Choroid plexus epithelial cell (primary cell): ENCODE measurements at regions not wholly inside any gene's neighbourhood (a gene's known extent, or its start where the extent isn't known, plus 50 kb on each side); places are given as distances from the start of the nearest gene placed in this dataset.

ENCODE experiments used
- DNase-seq: peaks from one replicate; pipeline ENCODE4 v3.0.0-alpha.2; 2010; ENCODE audit warnings: low read depth
- H3K4me3 ChIP-seq: 2 replicates; pipeline ENCODE4 v1.5.1; 2011; ENCODE audit warnings: low read depth, mild to moderate bottlenecking, control low read depth, low read length, moderate library complexity
- TF ChIP-seq, protein P1 (sequence below): conservative IDR thresholded peaks from 2 replicates; pipeline ENCODE4 v1.5.1; 2011; ENCODE audit warnings: low read depth, mild to moderate bottlenecking, control low read depth, inconsistent platforms, low read length, moderate library complexity

DNA sequence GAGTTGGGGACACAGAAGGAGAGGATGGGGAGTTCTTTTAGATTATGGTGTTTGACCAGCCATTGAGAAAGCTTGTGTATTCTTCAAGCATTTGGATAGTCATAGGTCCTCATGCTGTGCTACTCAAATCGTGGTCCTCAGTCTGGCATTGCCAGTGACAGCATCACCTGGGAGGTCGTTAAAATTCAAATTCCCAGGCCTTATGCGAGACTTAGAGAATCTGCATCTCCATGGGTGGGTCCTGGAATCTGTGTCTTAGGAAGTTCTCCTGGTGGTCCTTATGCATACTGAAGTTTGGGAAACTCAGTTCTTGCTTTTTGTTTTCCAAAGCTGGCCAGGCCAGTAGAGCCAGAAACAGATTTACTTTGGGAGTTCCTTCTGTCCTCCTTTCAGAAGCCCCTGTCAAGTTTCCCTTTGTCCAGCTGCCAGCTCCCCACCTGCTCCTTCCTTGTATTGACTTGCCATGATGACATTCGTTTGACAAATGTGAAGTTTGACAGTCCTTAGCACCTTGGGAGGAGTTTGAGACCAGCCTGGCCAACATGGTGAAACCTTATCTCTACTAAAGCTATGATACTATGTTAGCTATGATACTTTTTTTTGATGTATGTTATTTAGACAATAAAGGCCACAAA lies 95.6 kb downstream of the PALM2AKAP2 start:
- TF ChIP-seq, protein P1, sequence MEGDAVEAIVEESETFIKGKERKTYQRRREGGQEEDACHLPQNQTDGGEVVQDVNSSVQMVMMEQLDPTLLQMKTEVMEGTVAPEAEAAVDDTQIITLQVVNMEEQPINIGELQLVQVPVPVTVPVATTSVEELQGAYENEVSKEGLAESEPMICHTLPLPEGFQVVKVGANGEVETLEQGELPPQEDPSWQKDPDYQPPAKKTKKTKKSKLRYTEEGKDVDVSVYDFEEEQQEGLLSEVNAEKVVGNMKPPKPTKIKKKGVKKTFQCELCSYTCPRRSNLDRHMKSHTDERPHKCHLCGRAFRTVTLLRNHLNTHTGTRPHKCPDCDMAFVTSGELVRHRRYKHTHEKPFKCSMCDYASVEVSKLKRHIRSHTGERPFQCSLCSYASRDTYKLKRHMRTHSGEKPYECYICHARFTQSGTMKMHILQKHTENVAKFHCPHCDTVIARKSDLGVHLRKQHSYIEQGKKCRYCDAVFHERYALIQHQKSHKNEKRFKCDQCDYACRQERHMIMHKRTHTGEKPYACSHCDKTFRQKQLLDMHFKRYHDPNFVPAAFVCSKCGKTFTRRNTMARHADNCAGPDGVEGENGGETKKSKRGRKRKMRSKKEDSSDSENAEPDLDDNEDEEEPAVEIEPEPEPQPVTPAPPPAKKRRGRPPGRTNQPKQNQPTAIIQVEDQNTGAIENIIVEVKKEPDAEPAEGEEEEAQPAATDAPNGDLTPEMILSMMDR, result no peak
- H3K4me3 ChIP-seq, result no peak overlapping the region
- no peak for DNase-seq

DNA sequence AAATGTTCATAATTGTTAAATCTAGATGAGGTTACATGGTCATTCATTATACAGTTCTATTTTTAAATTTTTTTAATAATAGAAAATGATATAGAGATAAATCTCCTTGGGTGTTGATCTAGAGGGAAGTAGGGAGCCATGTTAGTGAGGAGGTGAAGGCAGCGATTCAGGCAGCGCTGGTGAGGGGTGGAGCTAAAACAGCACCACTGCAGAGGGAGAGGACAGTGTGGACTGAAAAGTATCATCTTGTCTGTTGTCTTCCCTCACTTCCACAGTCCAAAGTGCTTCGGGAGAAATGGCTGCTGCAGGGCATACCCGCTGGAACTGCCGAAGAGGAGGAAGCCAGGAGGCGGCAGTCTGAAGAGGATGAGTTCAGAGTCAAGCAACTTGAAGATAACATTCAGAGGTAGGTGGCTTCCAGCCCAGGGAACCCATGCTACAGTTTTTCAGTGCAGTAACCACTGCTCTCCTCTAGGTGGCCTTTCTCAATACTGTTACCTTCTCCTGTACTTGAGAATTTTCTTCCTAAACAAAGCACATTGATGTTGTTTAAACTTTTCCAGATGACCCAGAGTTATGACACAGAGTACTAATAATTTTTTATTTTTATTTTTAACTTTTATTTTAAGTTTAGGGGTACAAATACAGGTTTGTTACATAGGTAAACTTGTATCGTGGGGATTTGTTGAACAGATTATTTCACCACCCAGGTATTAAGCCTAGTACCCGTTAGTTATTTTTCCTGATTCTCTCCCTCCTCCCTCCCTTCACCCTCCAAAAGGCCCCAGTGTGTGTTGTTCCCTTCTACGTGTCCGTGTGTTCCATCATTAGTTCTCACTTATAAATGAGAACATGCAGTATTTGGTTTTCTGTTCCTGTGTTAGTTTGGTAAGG lies 100.5 kb downstream of the PALM2AKAP2 start:
- H3K4me3 ChIP-seq, result no peak overlapping the region
- DNase-seq, result peak; percentile 70
- TF ChIP-seq, protein P1, result peak; percentile 80

DNA sequence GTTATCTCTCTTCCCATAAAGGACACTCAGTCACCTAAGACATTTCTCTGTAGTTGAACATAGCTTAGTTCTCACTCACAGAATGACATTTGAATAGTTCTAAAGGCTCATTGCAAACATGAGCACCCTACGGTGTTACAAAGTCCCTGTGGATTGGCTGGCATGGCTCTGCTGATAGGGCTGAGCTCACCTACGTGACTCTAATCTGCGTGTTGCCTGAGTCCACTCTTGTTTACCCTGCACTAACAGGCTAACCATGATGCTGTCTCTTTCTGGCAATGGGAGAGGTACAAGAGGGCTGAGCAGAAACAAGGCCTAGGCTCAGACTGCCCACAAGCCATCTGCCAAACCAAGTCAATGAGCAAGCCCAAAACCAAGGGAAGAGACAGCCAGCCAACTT lies 103.6 kb downstream of the PALM2AKAP2 start:
- H3K4me3 ChIP-seq, result no peak overlapping the region
- TF ChIP-seq, protein P1, result no peak
- no peak for DNase-seq

DNA sequence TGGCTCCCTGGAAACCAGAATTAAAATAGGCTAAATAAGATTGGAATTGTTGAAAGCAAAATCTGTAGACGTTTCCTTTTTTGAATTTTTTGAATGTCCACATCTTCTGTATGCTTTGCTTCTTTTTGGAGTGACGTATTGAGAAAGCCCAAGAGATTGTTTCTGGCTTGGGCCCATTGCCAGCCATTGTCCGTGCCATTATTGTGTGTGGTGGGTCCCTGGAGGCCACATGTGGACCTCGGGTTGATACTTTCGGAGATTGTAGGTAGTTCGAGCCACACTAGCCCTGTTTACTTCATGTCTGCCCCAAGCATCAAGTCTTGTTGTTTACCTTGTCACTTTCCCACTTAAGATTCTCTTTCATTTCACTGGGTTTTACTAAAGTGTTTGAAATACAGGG lies 106.0 kb downstream of the PALM2AKAP2 start:
- TF ChIP-seq, protein P1, result no peak
- H3K4me3 ChIP-seq, result no peak overlapping the region
- DNase-seq, result no peak

DNA sequence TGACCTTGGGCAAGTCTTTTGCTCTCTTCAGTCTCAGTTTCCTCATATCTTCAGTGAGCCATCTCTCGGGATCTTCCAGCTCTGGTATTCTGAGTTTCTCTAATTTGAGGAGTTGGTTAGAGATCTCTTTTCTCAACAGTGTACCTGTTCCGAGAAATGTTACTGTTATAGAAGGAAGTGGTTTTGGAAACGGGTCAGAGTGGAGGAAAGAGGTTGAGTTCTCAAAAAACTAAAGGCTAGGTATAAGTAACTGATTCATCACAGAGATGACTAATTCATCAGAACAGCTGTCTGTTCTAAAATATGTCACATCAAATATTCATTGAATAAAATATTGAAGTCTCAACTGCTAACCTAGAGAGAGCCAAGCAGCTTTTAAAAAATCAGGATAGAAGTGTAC lies 106.6 kb downstream of the PALM2AKAP2 start:
- TF ChIP-seq, protein P1, result no peak
- H3K4me3 ChIP-seq, result no peak overlapping the region
- DNase-seq, result no peak

DNA sequence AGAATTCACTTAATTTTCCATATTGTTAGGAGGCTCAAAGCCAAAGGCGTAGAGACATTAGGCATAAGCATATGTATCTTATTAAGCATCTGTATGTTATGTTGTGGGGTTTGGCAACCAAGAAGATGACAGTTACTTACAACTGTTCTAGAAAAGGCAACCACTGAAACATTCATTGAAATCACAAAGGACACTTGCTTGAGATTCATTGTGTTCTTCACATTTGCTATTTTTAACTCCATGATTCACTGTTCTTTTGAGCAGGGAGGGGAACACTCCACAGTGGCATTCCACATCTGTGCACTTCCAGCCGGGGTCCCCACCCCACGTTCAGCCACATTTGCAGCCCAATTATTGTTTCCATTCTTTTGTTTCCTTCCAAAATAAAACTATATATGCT lies 107.1 kb downstream of the PALM2AKAP2 start:
- TF ChIP-seq, protein P1, result no peak
- DNase-seq, result peak; percentile 64
- no peak overlapping the region for H3K4me3 ChIP-seq
